ENCODE measurements at regions not wholly inside any gene's neighbourhood (a gene's known extent, or its start where the extent isn't known, plus 50 kb on each side); places are given as distances from the start of the nearest gene placed in this dataset.

- Histone ChIP-seq H3K36me3 (ENCODE audit: control insufficient read depth, insufficient read depth, low read length) (no peaks in the 10 kb centered on the region), H2AFZ (ENCODE audit: low read length) (no peak overlapping the region), H3K4me2 (ENCODE audit: extremely low read depth, insufficient read depth, low read length) (no peak overlapping the region), H3K79me2 (ENCODE audit: control insufficient read depth, insufficient read depth, low read length) (no peaks in the 10 kb centered on the region), H3K9me3 (ENCODE audit: control insufficient read depth, insufficient read depth, low read depth, low read length) (no peaks in the 10 kb centered on the region), H4K20me1 (ENCODE audit: control insufficient read depth, extremely low read depth, insufficient read depth, low read length) (no peaks in the 10 kb centered on the region), H3K4me3 (replicated peaks in 1 of 4; ENCODE audit: control extremely low read depth in 1 of 4, insufficient read depth in 1 of 4, low read depth in 3 of 4, low read length in 4 of 4) (no peak overlapping the region), H3K9ac (ENCODE audit: insufficient read depth, low read length) (no peak overlapping the region), H3K4me1 (ENCODE audit: control insufficient read depth, extremely low read depth, insufficient read depth, low read length) (no peaks in the 10 kb centered on the region), H3K27me3 (ENCODE audit: control insufficient read depth, insufficient read depth, low read length) (no peaks in the 10 kb centered on the region), H3K27ac (ENCODE audit: insufficient read depth, low read length) (no peak overlapping the region)
- no peak for TF ChIP-seq EZH2 (IDR thresholded peaks at IDR 0.05; ENCODE audit: low read length, missing control alignments)
- TF ChIP-seq CTCF (conservative IDR thresholded peaks at IDR 0.05 in 1 of 2, IDR thresholded peaks at IDR 0.05 in 1 of 2; ENCODE audit: low read depth in 1 of 2, low read length in 2 of 2), result no peak
- DNase-seq (ENCODE audit: low read depth in 2 of 2), result peak; percentile 9 to 36
Measured at GRCh38 chr18:42654556-42654955, 460.9 kb downstream of the RIT2 start.

GRCh38 chr18:42657551-42657950 lies 457.9 kb downstream of the RIT2 start:
- no peak overlapping the region for H3K4me2 ChIP-seq (ENCODE audit: extremely low read depth, insufficient read depth, low read length)
- no peak overlapping the region for H3K27ac ChIP-seq (ENCODE audit: insufficient read depth, low read length)
- no peak for TF ChIP-seq CTCF (conservative IDR thresholded peaks at IDR 0.05 in 1 of 2, IDR thresholded peaks at IDR 0.05 in 1 of 2; ENCODE audit: low read depth in 1 of 2, low read length in 2 of 2)
- no peak for TF ChIP-seq EZH2 (IDR thresholded peaks at IDR 0.05; ENCODE audit: low read length, missing control alignments)
- H3K79me2 ChIP-seq (ENCODE audit: control insufficient read depth, insufficient read depth, low read length), result no peaks in the 10 kb centered on the region
- no peaks in the 10 kb centered on the region for H3K9me3 ChIP-seq (ENCODE audit: control insufficient read depth, insufficient read depth, low read depth, low read length)
- no peak for DNase-seq (ENCODE audit: low read depth in 2 of 2)
- no peak overlapping the region for H3K9ac ChIP-seq (ENCODE audit: insufficient read depth, low read length)
- no peaks in the 10 kb centered on the region for H3K36me3 ChIP-seq (ENCODE audit: control insufficient read depth, insufficient read depth, low read length)
- H4K20me1 ChIP-seq (ENCODE audit: control insufficient read depth, extremely low read depth, insufficient read depth, low read length), result no peaks in the 10 kb centered on the region
- H2AFZ ChIP-seq (ENCODE audit: low read length), result no peak overlapping the region
- no peaks in the 10 kb centered on the region for H3K27me3 ChIP-seq (ENCODE audit: control insufficient read depth, insufficient read depth, low read length)
- no peak overlapping the region for H3K4me3 ChIP-seq (replicated peaks in 1 of 4; ENCODE audit: control extremely low read depth in 1 of 4, insufficient read depth in 1 of 4, low read depth in 3 of 4, low read length in 4 of 4)
- no peaks in the 10 kb centered on the region for H3K4me1 ChIP-seq (ENCODE audit: control insufficient read depth, extremely low read depth, insufficient read depth, low read length)

GRCh38 chr18:42658171-42658570 lies 457.3 kb downstream of the RIT2 start:
- H3K9ac ChIP-seq (ENCODE audit: insufficient read depth, low read length), result no peak overlapping the region
- no peaks in the 10 kb centered on the region for H3K79me2 ChIP-seq (ENCODE audit: control insufficient read depth, insufficient read depth, low read length)
- H3K4me3 ChIP-seq (replicated peaks in 1 of 4; ENCODE audit: control extremely low read depth in 1 of 4, insufficient read depth in 1 of 4, low read depth in 3 of 4, low read length in 4 of 4), result no peak overlapping the region
- no peaks in the 10 kb centered on the region for H3K9me3 ChIP-seq (ENCODE audit: control insufficient read depth, insufficient read depth, low read depth, low read length)
- H3K27ac ChIP-seq (ENCODE audit: insufficient read depth, low read length), result no peak overlapping the region
- no peak for DNase-seq (ENCODE audit: low read depth in 2 of 2)
- TF ChIP-seq EZH2 (IDR thresholded peaks at IDR 0.05; ENCODE audit: low read length, missing control alignments) (no peak), CTCF (conservative IDR thresholded peaks at IDR 0.05 in 1 of 2, IDR thresholded peaks at IDR 0.05 in 1 of 2; ENCODE audit: low read depth in 1 of 2, low read length in 2 of 2) (no peak)
- H3K27me3 ChIP-seq (ENCODE audit: control insufficient read depth, insufficient read depth, low read length), result no peaks in the 10 kb centered on the region
- H3K4me2 ChIP-seq (ENCODE audit: extremely low read depth, insufficient read depth, low read length), result no peak overlapping the region
- no peaks in the 10 kb centered on the region for H3K4me1 ChIP-seq (ENCODE audit: control insufficient read depth, extremely low read depth, insufficient read depth, low read length)
- no peaks in the 10 kb centered on the region for H4K20me1 ChIP-seq (ENCODE audit: control insufficient read depth, extremely low read depth, insufficient read depth, low read length)
- H2AFZ ChIP-seq (ENCODE audit: low read length), result no peak overlapping the region
- no peaks in the 10 kb centered on the region for H3K36me3 ChIP-seq (ENCODE audit: control insufficient read depth, insufficient read depth, low read length)

All from fibroblast of lung (primary cell).